Mesothelial cell of epicardium (in vitro differentiated cells): ENCODE measurements at regions not wholly inside any gene's neighbourhood (a gene's known extent, or its start where the extent isn't known, plus 50 kb on each side); places are given as distances from the start of the nearest gene placed in this dataset.

Source experiments
- DNase-seq, 2 experiments: peaks; one replicate each; pipeline ENCODE4 v3.0.0; 2021; ENCODE audit warnings: low spot score in 2 of 2; ENCODE audit not compliant: unreplicated experiment in 2 of 2
- H3K27ac Mint-ChIP-seq: 2 replicates; pipeline ENCODE4 v1.8.0; 2021; ENCODE audit warnings: mixed read lengths
- H3K27me3 Mint-ChIP-seq: 2 replicates; pipeline ENCODE4 v1.8.0; 2021; ENCODE audit warnings: low read depth, mixed read lengths
- H3K36me3 Mint-ChIP-seq: 2 replicates; pipeline ENCODE4 v1.8.0; 2021; ENCODE audit warnings: mixed read lengths
- H3K4me1 Mint-ChIP-seq: 2 replicates; pipeline ENCODE4 v1.8.0; 2021; ENCODE audit warnings: mixed read lengths
- H3K4me3 Mint-ChIP-seq: 2 replicates; pipeline ENCODE4 v1.8.0; 2021; ENCODE audit warnings: mild to moderate bottlenecking, moderate library complexity, mixed read lengths
- H3K9me3 Mint-ChIP-seq: 2 replicates; pipeline ENCODE4 v1.8.0; 2021; ENCODE audit warnings: mixed read lengths
- TF ChIP-seq, protein P1 (sequence below): fragments of 200-600 bp; sonication (generic); IDR thresholded peaks from one replicate; pipeline ENCODE4 v1.5.0; 2021; ENCODE audit warnings: antibody characterized with exemption; ENCODE audit not compliant: unreplicated experiment

DNA sequence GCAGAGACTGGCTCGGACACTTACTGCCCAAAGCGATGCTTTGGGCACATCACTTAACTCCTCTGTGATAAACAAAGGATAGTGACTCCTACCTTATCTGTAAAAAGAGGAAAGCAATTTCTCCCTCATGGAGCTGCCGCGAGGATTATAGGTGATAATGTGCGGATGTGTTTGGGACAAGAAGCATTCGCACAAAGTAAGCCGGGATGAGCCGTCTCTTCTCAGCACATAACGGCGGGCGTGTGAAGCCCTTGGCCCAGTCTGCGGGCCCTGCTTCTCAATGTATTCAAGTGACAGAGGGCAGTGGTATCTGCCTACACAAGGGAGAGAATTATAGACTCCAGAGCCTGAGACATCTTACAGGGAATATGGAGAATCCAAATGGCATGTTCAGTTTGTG is 550.3 kb upstream of the CPEB2 start:
- Mint-ChIP-seq H3K4me1 (peaks cover 6% of the 10 kb centered on the region), H3K27ac (no peak overlapping the region), H3K27me3 (peaks cover 21% of the 10 kb centered on the region), H3K9me3 (no peaks in the 10 kb centered on the region), H3K4me3 (no peak overlapping the region), H3K36me3 (no peaks in the 10 kb centered on the region)
- TF ChIP-seq, protein P1, sequence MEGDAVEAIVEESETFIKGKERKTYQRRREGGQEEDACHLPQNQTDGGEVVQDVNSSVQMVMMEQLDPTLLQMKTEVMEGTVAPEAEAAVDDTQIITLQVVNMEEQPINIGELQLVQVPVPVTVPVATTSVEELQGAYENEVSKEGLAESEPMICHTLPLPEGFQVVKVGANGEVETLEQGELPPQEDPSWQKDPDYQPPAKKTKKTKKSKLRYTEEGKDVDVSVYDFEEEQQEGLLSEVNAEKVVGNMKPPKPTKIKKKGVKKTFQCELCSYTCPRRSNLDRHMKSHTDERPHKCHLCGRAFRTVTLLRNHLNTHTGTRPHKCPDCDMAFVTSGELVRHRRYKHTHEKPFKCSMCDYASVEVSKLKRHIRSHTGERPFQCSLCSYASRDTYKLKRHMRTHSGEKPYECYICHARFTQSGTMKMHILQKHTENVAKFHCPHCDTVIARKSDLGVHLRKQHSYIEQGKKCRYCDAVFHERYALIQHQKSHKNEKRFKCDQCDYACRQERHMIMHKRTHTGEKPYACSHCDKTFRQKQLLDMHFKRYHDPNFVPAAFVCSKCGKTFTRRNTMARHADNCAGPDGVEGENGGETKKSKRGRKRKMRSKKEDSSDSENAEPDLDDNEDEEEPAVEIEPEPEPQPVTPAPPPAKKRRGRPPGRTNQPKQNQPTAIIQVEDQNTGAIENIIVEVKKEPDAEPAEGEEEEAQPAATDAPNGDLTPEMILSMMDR, result no peak
- DNase-seq, result no peak

DNA sequence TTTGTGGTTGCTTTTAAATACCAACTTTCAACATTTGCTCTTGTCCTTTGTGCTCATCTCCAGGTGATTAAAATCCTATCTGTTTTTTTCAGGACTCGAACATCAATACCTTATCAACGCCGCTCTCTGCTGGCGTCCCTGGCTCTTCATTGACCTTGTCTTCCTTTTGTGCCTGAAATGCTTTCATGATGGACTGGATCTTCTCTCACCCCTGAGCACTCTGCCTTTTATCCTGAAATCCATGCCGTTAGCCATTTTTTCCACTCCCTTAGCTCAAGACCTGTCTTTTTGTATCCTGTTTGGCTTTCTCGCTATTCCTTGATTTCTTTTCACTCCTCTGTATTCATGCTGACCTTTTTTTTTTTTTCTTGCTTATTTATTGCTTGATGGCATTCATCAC is 549.5 kb upstream of the CPEB2 start:
- Mint-ChIP-seq H3K27ac (no peak overlapping the region), H3K9me3 (no peaks in the 10 kb centered on the region)

DNA sequence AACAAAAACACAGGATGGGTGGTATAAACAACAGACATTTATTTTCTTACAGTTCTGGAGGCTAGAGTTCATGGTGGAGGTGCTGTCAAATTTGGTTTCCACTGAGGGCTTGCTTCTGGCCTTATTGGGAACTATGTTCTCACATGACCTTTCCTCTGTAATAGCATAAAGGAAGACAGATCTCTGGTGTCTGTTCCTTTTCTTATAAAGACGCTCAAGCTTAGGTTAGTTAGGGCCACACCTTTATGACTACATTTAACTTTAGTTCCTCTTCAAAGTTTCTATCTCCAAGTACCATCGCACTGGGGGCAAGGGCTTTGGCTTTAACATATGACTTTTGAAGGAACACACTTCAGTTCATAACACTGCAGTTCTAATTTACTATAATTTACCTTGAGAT is 543.8 kb upstream of the CPEB2 start:
- Mint-ChIP-seq H3K27ac (no peak overlapping the region), H3K27me3 (peaks cover 2% of the 10 kb centered on the region), H3K4me3 (no peak overlapping the region), H3K36me3 (no peaks in the 10 kb centered on the region), H3K4me1 (no peaks in the 10 kb centered on the region), H3K9me3 (no peaks in the 10 kb centered on the region)
- DNase-seq, result no peak
- TF ChIP-seq, protein P1, result no peak

More for the DNA sequence above, 549.5 kb upstream of the CPEB2 start:
- peaks cover 19% of the 10 kb centered on the region for H3K27me3 Mint-ChIP-seq
- DNase-seq, result no peak
- H3K4me3 Mint-ChIP-seq, result no peak overlapping the region
- H3K36me3 Mint-ChIP-seq, result no peaks in the 10 kb centered on the region
- peaks cover 6% of the 10 kb centered on the region for H3K4me1 Mint-ChIP-seq
- TF ChIP-seq, protein P1, result no peak

DNA sequence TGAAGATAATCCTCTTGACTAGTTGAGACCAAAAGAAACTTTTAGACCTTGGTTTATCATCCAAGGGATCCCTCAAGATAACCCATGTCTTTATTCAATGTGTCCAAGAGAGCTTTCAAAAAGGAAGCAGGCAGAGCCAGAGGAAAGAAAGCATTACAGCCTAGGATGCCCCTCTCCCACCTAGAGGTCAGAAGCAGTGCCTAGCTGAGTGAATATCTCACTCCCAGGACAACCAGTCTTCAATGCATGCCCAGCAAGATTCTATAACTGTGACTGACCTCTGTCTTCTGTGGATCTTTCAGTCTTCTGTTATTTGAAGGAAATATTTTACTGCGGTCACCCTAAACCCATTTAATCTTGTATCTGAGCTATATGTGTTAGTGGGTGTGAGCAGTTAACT is 537.2 kb upstream of the CPEB2 start:
- no peaks in the 10 kb centered on the region for H3K4me1 Mint-ChIP-seq

DNA sequence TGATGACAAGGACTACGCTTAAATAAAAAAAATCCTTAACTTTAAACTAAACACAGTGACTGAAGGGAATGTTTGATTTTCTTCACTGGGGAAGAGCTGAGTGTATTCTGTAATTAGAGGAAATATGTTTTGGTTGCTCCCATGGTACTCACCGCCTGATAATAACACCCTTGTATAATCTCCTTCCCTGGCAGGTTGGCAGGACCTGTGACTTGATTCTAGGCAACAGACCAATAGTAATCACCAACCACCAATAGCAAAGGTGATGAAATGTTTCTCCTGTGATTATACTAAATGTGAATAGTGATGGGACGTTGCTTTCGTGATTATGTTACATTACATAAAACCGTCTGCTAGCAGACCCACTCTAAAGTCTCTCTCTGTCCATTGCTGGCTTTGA is 536.8 kb upstream of the CPEB2 start:
- no peak for DNase-seq
- peaks cover 9% of the 10 kb centered on the region for H3K27me3 Mint-ChIP-seq
- no peaks in the 10 kb centered on the region for H3K4me1 Mint-ChIP-seq
- no peak overlapping the region for H3K27ac Mint-ChIP-seq
- H3K4me3 Mint-ChIP-seq, result no peak overlapping the region
- TF ChIP-seq, protein P1, result no peak
- H3K9me3 Mint-ChIP-seq, result no peaks in the 10 kb centered on the region
- no peaks in the 10 kb centered on the region for H3K36me3 Mint-ChIP-seq

More for the DNA sequence above, 537.2 kb upstream of the CPEB2 start:
- Mint-ChIP-seq H3K27me3 (peaks cover 9% of the 10 kb centered on the region), H3K9me3 (no peaks in the 10 kb centered on the region), H3K27ac (no peak overlapping the region), H3K4me3 (no peak overlapping the region), H3K36me3 (no peaks in the 10 kb centered on the region)
- TF ChIP-seq, protein P1, result no peak
- DNase-seq, result no peak

DNA sequence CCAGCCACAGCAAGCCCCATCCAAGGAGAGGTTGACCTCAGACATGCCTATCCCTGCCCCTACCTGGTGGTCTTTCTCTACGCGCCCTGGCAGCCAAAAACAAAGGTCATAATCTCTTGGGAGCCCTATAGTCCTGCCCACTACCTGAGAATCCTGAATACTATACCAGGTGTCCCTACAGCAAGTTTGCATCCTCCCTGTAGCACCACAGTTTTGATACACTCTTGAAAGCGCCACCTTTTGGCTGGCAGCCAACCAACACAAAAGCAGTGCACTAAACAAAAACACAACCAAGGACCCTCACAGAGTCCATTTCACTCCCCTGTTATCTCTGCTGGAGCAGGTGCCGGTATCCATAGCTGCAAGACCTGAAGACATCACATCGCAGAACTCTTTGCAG is 523.8 kb upstream of the CPEB2 start:
- Mint-ChIP-seq H3K27me3 (no peaks in the 10 kb centered on the region), H3K36me3 (no peaks in the 10 kb centered on the region), H3K27ac (no peak overlapping the region), H3K4me1 (no peaks in the 10 kb centered on the region), H3K9me3 (peaks cover 19% of the 10 kb centered on the region), H3K4me3 (no peak overlapping the region)
- TF ChIP-seq, protein P1, result no peak
- DNase-seq, result no peak
